ENCODE measurements at regions not wholly inside any gene's neighbourhood (a gene's known extent, or its start where the extent isn't known, plus 50 kb on each side); places are given as distances from the start of the nearest gene placed in this dataset.

GRCh38 chr1:187922255-187922654, 1093.5 kb downstream of the PLA2G4A start:
- no peak for DNase-seq (ENCODE audit: insufficient read length, low spot score)
- no peak for TF ChIP-seq CTCF (IDR thresholded peaks at IDR 0.05; ENCODE audit: insufficient read depth, missing control alignments)
- FAIRE-seq, result peak; percentile 66

- DNase-seq (ENCODE audit: insufficient read length, low spot score) (no peak), FAIRE-seq (no peak)
- no peak for TF ChIP-seq CTCF (IDR thresholded peaks at IDR 0.05; ENCODE audit: insufficient read depth, missing control alignments)
These were observed 1095.5 kb downstream of the PLA2G4A start for GRCh38 chr1:187924252-187924651.

GRCh38 chr1:187928288-187928687, 1099.5 kb downstream of the PLA2G4A start:
- DNase-seq (ENCODE audit: insufficient read length, low spot score), result peak; percentile 21
- FAIRE-seq, result no peak
- peak; percentile 74 for TF ChIP-seq CTCF (IDR thresholded peaks at IDR 0.05; ENCODE audit: insufficient read depth, missing control alignments)

GRCh38 chr1:187928696-187929095, 1099.9 kb downstream of the PLA2G4A start:
- no peak for TF ChIP-seq CTCF (IDR thresholded peaks at IDR 0.05; ENCODE audit: insufficient read depth, missing control alignments)
- FAIRE-seq (no peak), DNase-seq (ENCODE audit: insufficient read length, low spot score) (no peak)

GRCh38 chr1:187931776-187932175, 1103.0 kb downstream of the PLA2G4A start:
- TF ChIP-seq CTCF (IDR thresholded peaks at IDR 0.05; ENCODE audit: insufficient read depth, missing control alignments), result no peak
- FAIRE-seq, result no peak
- no peak for DNase-seq (ENCODE audit: insufficient read length, low spot score)

GRCh38 chr1:187933562-187934419, 1105.0 kb downstream of the PLA2G4A start:
- no peak for TF ChIP-seq CTCF (IDR thresholded peaks at IDR 0.05; ENCODE audit: insufficient read depth, missing control alignments)
- FAIRE-seq (peak; percentile 68), DNase-seq (ENCODE audit: insufficient read length, low spot score) (no peak)

GRCh38 chr1:187936667-187937066, 1107.9 kb downstream of the PLA2G4A start:
- TF ChIP-seq CTCF (IDR thresholded peaks at IDR 0.05; ENCODE audit: insufficient read depth, missing control alignments), result no peak
- DNase-seq (ENCODE audit: insufficient read length, low spot score) (no peak), FAIRE-seq (peak; percentile 60)

Measured in D721Med (cell line).